ENCODE measurements at regions not wholly inside any gene's neighbourhood (a gene's known extent, or its start where the extent isn't known, plus 50 kb on each side); places are given as distances from the start of the nearest gene placed in this dataset.
"Not testable (repeated sequence)": the region's sequence is repeated elsewhere in the genome, so short reads cannot be mapped to it uniquely, and the experiment has no call there.

DNA sequence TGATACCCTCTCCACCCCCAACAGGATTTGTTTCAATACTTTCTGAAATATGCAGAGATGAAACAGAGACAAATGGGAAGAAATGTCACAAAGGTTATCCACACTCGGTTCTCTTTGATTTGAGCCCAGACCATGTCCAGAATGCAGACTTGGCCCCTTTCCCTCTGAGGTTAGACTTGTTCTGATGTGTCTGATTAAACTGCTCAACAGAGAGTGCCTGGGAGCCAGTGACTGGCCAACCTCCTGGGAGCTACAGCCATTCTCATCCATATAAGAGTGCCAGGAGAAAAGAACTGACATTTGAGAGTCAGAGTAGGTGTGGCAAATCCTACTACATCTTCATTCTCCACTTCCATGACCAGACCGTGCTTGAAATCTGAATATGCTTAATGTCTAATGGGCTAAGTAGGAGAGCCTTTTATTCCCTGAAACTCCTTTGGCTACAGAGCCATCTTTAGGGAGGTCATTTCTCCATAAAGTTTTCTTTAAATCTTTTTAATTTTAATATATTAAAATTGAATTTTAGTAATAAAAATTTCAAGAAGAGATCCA is 201.4 kb downstream of the BLID start:
- Histone ChIP-seq H3K4me2 (no peak overlapping the region), H4K20me1 (no peaks in the 10 kb centered on the region), H3K4me1 (no peaks in the 10 kb centered on the region), H3K4me3 (no peak overlapping the region), H3K9me3 (no peaks in the 10 kb centered on the region), H3K27ac (no peak overlapping the region), H3K9ac (no peak overlapping the region), H3K27me3 (no peaks in the 10 kb centered on the region), H3K36me3 (no peaks in the 10 kb centered on the region)
- TF ChIP-seq Cebpa-rat (IDR thresholded peaks at IDR 0.05), result no peak

GRCh38 chr11:121909596-121909995 is 206.4 kb downstream of the BLID start:
- no peak for TF ChIP-seq Cebpa-rat (IDR thresholded peaks at IDR 0.05)
- no peaks in the 10 kb centered on the region for H3K27me3 ChIP-seq
- no peaks in the 10 kb centered on the region for H3K36me3 ChIP-seq
- no peak overlapping the region for H3K27ac ChIP-seq
- H3K9ac ChIP-seq, result no peak overlapping the region
- H3K4me2 ChIP-seq, result no peak overlapping the region
- H3K4me1 ChIP-seq, result no peaks in the 10 kb centered on the region
- H3K4me3 ChIP-seq, result no peak overlapping the region
- H3K9me3 ChIP-seq, result no peaks in the 10 kb centered on the region
- no peaks in the 10 kb centered on the region for H4K20me1 ChIP-seq

DNA sequence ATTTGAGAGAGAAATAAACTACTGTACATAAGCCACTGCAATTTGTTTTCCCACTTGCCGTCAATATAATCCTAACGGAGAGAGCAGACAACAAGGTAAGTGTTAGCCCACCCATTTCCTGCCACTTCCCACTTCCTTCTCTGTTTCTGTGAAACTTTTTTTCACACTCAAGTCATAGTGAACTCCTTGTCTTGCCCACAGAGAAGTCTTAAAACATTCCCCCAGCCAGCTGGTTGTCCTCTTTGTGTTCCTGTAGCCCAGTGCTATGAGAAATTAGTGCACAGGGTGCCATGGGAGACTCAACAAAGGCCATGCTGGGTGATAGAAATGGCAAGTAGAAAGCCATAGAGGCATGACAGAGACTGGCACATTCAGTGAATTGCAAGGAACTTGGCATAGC is 208.6 kb downstream of the BLID start:
- no peak overlapping the region for H3K27ac ChIP-seq
- no peaks in the 10 kb centered on the region for H3K4me1 ChIP-seq
- H3K9ac ChIP-seq, result no peak overlapping the region
- no peaks in the 10 kb centered on the region for H3K36me3 ChIP-seq
- no peak overlapping the region for H3K4me3 ChIP-seq
- no peaks in the 10 kb centered on the region for H4K20me1 ChIP-seq
- H3K9me3 ChIP-seq, result no peaks in the 10 kb centered on the region
- H3K4me2 ChIP-seq, result no peak overlapping the region
- TF ChIP-seq Cebpa-rat (IDR thresholded peaks at IDR 0.05), result no peak
- H3K27me3 ChIP-seq, result no peaks in the 10 kb centered on the region

DNA sequence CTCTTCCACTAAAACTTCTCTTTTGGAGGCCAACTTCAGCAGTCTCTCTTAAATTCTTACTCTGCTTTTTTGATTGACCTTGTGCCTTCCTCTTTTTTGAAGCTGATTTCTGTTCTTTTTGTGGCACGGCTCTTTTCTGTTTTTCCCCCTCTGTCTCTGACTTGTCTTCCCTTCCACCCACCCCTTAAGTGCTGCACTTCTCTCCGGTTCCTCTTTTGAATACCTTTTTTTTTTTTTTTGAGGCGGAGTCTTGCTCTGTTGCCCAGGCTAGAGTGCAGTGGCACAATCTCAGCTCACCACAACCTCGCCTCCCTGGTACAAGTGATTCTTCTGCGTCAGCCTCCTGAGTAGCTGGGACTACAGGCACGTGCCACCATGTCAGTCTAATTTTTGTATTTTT is 211.9 kb downstream of the BLID start:
- H3K27ac ChIP-seq, result no peak overlapping the region
- no peak overlapping the region for H3K4me3 ChIP-seq
- H3K36me3 ChIP-seq, result no peaks in the 10 kb centered on the region
- H3K9ac ChIP-seq, result no peak overlapping the region
- no peak overlapping the region for H3K4me2 ChIP-seq
- H3K9me3 ChIP-seq, result no peaks in the 10 kb centered on the region
- no peaks in the 10 kb centered on the region for H4K20me1 ChIP-seq
- no peaks in the 10 kb centered on the region for H3K4me1 ChIP-seq
- no peak for TF ChIP-seq Cebpa-rat (IDR thresholded peaks at IDR 0.05)
- H3K27me3 ChIP-seq, result no peaks in the 10 kb centered on the region

GRCh38 chr11:121901886-121902285 is 214.1 kb downstream of the BLID start:
- Histone ChIP-seq H3K27ac (no peak overlapping the region), H3K4me1 (no peaks in the 10 kb centered on the region), H3K9ac (no peak overlapping the region), H3K4me3 (no peak overlapping the region), H3K4me2 (no peak overlapping the region), H4K20me1 (no peaks in the 10 kb centered on the region), H3K36me3 (no peaks in the 10 kb centered on the region), H3K9me3 (no peaks in the 10 kb centered on the region), H3K27me3 (no peaks in the 10 kb centered on the region)
- TF ChIP-seq Cebpa-rat (IDR thresholded peaks at IDR 0.05), result no peak

DNA sequence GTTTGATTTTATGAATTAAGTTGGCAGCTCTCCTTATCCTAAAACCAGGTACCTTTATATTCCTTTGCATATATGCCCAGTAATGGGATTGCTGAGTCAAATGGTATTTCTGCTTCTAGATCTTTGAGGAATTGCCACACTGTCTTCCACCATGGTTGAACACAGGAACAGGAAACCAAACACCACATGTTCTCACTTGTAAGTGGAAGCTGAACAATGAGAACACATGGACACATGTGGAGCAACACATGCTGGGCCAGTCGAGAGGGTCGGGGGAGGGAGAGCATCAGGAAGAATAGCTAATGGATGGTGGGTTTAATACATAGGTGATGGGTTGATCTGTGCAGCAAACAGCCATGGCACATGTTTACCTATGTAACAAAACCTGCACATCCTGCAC is 214.6 kb downstream of the BLID start:
- H3K9me3 ChIP-seq, H3K4me1 ChIP-seq, H3K36me3 ChIP-seq, H3K4me2 ChIP-seq, H3K9ac ChIP-seq, H4K20me1 ChIP-seq, H3K27me3 ChIP-seq, H3K27ac ChIP-seq, H3K4me3 ChIP-seq: not testable (repeated sequence)

GRCh38 chr11:121899520-121899919 is 216.5 kb downstream of the BLID start:
- no peak overlapping the region for H3K27ac ChIP-seq
- no peak overlapping the region for H3K9ac ChIP-seq
- H3K4me1 ChIP-seq, result no peaks in the 10 kb centered on the region
- no peaks in the 10 kb centered on the region for H3K27me3 ChIP-seq
- no peak for TF ChIP-seq Cebpa-rat (IDR thresholded peaks at IDR 0.05)
- H3K9me3 ChIP-seq, result no peaks in the 10 kb centered on the region
- no peaks in the 10 kb centered on the region for H4K20me1 ChIP-seq
- H3K4me3 ChIP-seq, result no peak overlapping the region
- H3K36me3 ChIP-seq, result no peaks in the 10 kb centered on the region
- H3K4me2 ChIP-seq, result no peak overlapping the region

GRCh38 chr11:121898903-121899302 is 217.1 kb downstream of the BLID start:
- no peak overlapping the region for H3K4me3 ChIP-seq
- H3K9ac ChIP-seq, result no peak overlapping the region
- H3K27me3 ChIP-seq, result no peaks in the 10 kb centered on the region
- H3K4me1 ChIP-seq, result no peaks in the 10 kb centered on the region
- H4K20me1 ChIP-seq, result no peaks in the 10 kb centered on the region
- no peak overlapping the region for H3K4me2 ChIP-seq
- no peak overlapping the region for H3K27ac ChIP-seq
- no peaks in the 10 kb centered on the region for H3K36me3 ChIP-seq
- H3K9me3 ChIP-seq, result no peaks in the 10 kb centered on the region
- TF ChIP-seq Cebpa-rat (IDR thresholded peaks at IDR 0.05), result no peak

DNA sequence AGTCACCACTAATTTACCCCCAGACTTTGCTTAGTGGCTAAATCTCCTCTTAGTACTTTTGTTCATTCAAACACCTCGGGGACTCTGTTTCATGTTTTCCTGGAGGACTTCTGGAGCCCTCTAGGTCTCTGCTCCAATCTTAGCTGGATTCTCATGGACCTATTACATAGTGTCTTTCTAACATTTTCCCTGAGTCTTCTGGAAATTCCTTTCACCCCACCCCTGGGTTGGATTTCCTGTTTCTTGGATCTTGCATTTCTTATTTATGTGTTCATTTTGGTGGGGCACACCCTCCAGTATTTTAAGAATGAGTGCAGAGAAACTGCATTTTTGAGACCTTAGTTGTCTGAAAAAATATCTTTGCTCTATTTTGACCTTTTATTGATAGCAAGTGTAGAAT is 220.1 kb downstream of the BLID start:
- H3K4me2 ChIP-seq, result no peak overlapping the region
- H3K4me3 ChIP-seq, result no peak overlapping the region
- H3K27me3 ChIP-seq, result no peaks in the 10 kb centered on the region
- H4K20me1 ChIP-seq, result no peaks in the 10 kb centered on the region
- TF ChIP-seq Cebpa-rat (IDR thresholded peaks at IDR 0.05), result no peak
- H3K9me3 ChIP-seq, result no peaks in the 10 kb centered on the region
- H3K27ac ChIP-seq, result no peak overlapping the region
- H3K4me1 ChIP-seq, result no peaks in the 10 kb centered on the region
- H3K36me3 ChIP-seq, result no peaks in the 10 kb centered on the region
- no peak overlapping the region for H3K9ac ChIP-seq

GRCh38 chr11:121894581-121894980 is 221.4 kb downstream of the BLID start:
- H3K4me1 ChIP-seq, result no peaks in the 10 kb centered on the region
- no peak overlapping the region for H3K27ac ChIP-seq
- no peak overlapping the region for H3K9ac ChIP-seq
- no peak for TF ChIP-seq Cebpa-rat (IDR thresholded peaks at IDR 0.05)
- no peak overlapping the region for H3K4me3 ChIP-seq
- no peaks in the 10 kb centered on the region for H3K9me3 ChIP-seq
- H4K20me1 ChIP-seq, result no peaks in the 10 kb centered on the region
- H3K36me3 ChIP-seq, result no peaks in the 10 kb centered on the region
- no peaks in the 10 kb centered on the region for H3K27me3 ChIP-seq
- no peak overlapping the region for H3K4me2 ChIP-seq

GRCh38 chr11:121892863-121893262 is 223.2 kb downstream of the BLID start:
- no peak overlapping the region for H3K9ac ChIP-seq
- H3K27me3 ChIP-seq, result no peaks in the 10 kb centered on the region
- H3K27ac ChIP-seq, result no peak overlapping the region
- no peaks in the 10 kb centered on the region for H3K36me3 ChIP-seq
- no peak overlapping the region for H3K4me3 ChIP-seq
- no peak overlapping the region for H3K4me2 ChIP-seq
- H3K4me1 ChIP-seq, result no peaks in the 10 kb centered on the region
- TF ChIP-seq Cebpa-rat (IDR thresholded peaks at IDR 0.05), result no peak
- H3K9me3 ChIP-seq, result no peaks in the 10 kb centered on the region
- H4K20me1 ChIP-seq, result no peaks in the 10 kb centered on the region

Data from BLaER1 (cell line).